Panc1 (cell line): ENCODE measurements at regions not wholly inside any gene's neighbourhood (a gene's known extent, or its start where the extent isn't known, plus 50 kb on each side); places are given as distances from the start of the nearest gene placed in this dataset.

Source experiments
- ATAC-seq: fragments of 200-7000 bp; cut with Tn5 transposase; 2 replicates; pipeline ENCODE4 v1.9.1; 2020; ENCODE audit warnings: mild to moderate bottlenecking, moderate library complexity
- BruUV-seq: library from RNA; stranded (reverse); fragments of 400-500 nt; replicated peaks from 2 replicates; lab custom pipeline; 2021; lab: Mats Ljungman, UMichigan
- CTCF ChIA-PET: fragments of 300-600 bp; sonication (Branson Sonifier 250); formaldehyde crosslinking; loops from one replicate; lab custom pipeline; 2022; ENCODE audit warnings: antibody characterized with exemption; lab: Charles Lee
- POLR2A ChIA-PET: fragments of 300-600 bp; sonication (Branson Sonifier 250); formaldehyde crosslinking; loops from one replicate; lab custom pipeline; 2022; ENCODE audit warnings: antibody characterized with exemption; lab: Charles Lee
- DNase-seq: peaks from one replicate; pipeline ENCODE4 v3.0.0-alpha.2; 2010; ENCODE audit warnings: low read depth, low spot score
- H3K27ac ChIP-seq: 2 replicates; pipeline ENCODE4 v1.5.1; 2011; ENCODE audit warnings: mild to moderate bottlenecking, low read length, inconsistent platforms
- H3K27me3 ChIP-seq: fragments of 200-500 bp; sonication (Bioruptor generic); 2 replicates; pipeline ENCODE4 v1.6.0; 2014; ENCODE audit warnings: low read length, inconsistent platforms; ENCODE audit not compliant: control insufficient read depth, insufficient read depth
- H3K36me3 ChIP-seq: fragments of 200-500 bp; sonication (Bioruptor generic); 2 replicates; pipeline ENCODE4 v1.5.1; 2014; ENCODE audit warnings: inconsistent platforms, mild to moderate bottlenecking, low read length, moderate library complexity; ENCODE audit not compliant: control insufficient read depth, insufficient read depth
- H3K4me1 ChIP-seq: 2 replicates; pipeline ENCODE4 v1.5.1; 2011; ENCODE audit warnings: inconsistent platforms, mild to moderate bottlenecking, low read length, moderate library complexity; ENCODE audit not compliant: control insufficient read depth, insufficient read depth
- H3K4me3 ChIP-seq, 2 experiments: 2 replicates each; pipeline ENCODE4 v1.5.1; 2011 to 2012; ENCODE audit warnings: low read depth in 2 of 2, low read length in 2 of 2, mild to moderate bottlenecking in 2 of 2, inconsistent platforms in 1 of 2, moderate library complexity in 1 of 2
- H3K9me3 ChIP-seq: fragments of 200-500 bp; sonication (Bioruptor generic); 2 replicates; pipeline ENCODE4 v1.5.1; 2014; ENCODE audit warnings: low read depth, mild to moderate bottlenecking, inconsistent platforms, low read length, moderate library complexity; ENCODE audit not compliant: control insufficient read depth, insufficient read depth
- CTCF ChIP-seq: fragments of 450-650 bp; IDR thresholded peaks from 2 replicates; pipeline ENCODE4 v1.5.1; 2017; ENCODE audit warnings: mild to moderate bottlenecking
- POLR2AphosphoS5 ChIP-seq: IDR thresholded peaks from 2 replicates; pipeline ENCODE4 v1.6.1; 2012; ENCODE audit warnings: mild to moderate bottlenecking, low read depth, low read length, moderate library complexity
- REST ChIP-seq, 2 experiments: IDR thresholded peaks; 2 replicates each; pipeline ENCODE4 v1.6.1; 2011 to 2012; ENCODE audit warnings: low read depth in 2 of 2, control low read depth in 1 of 2, low read length in 1 of 2, mild to moderate bottlenecking in 1 of 2, moderate library complexity in 1 of 2; ENCODE audit not compliant: insufficient read depth in 1 of 2
- SIN3A ChIP-seq: IDR thresholded peaks from 2 replicates; pipeline ENCODE4 v1.6.1; 2012; ENCODE audit warnings: low read depth, mild to moderate bottlenecking, low read length, moderate library complexity, borderline replicate concordance; ENCODE audit not compliant: insufficient read depth
- TCF7L2 ChIP-seq: IDR thresholded peaks from 2 replicates; pipeline ENCODE4 v1.6.1; 2011; ENCODE audit warnings: mild to moderate bottlenecking, low read depth, low read length, inconsistent platforms
- in situ Hi-C: cut with HindIII; loops from 2 replicates; pipeline ENCODE4 v1.10.0; 2016; ENCODE audit warnings: low sequenced_read_pairs, low pct_unique_long_range_greater_than_20kb
- intact Hi-C: fragments of 100-400 bp; cut with micrococcal nuclease; formaldehyde crosslinking; loops from one replicate; pipeline ENCODE4 v1.10.0; 2022; ENCODE audit not compliant: unreplicated experiment

GRCh38 chr7:12820777-12821176 is 133.3 kb downstream of the ARL4A start:
- in situ Hi-C loops: no loop called here
- TF ChIP-seq TCF7L2 (no peak), REST (IDR thresholded peaks at IDR 0.05; ENCODE audit: insufficient read depth in 1 of 2, low read depth in 2 of 2, low read length in 1 of 2) (no peak), SIN3A (no peak), CTCF (no peak), POLR2AphosphoS5 (no peak)
- H3K9me3 ChIP-seq: no peaks in the 10 kb centered on the region
- no peak for ATAC-seq
- POLR2A ChIA-PET: no interaction called here
- H3K27me3 ChIP-seq: no peaks in the 10 kb centered on the region
- H3K36me3 ChIP-seq: no peaks in the 10 kb centered on the region
- no peak for DNase-seq
- no TSS peak for BruUV-seq
- no peak overlapping the region for H3K27ac ChIP-seq
- H3K4me3 ChIP-seq: no peak overlapping the region
- intact Hi-C loops: no loop called here
- H3K4me1 ChIP-seq: no peaks in the 10 kb centered on the region
- CTCF ChIA-PET: no interaction called here

GRCh38 chr7:12821746-12822145 is 134.3 kb downstream of the ARL4A start:
- BruUV-seq: no TSS peak
- in situ Hi-C loops: no loop called here
- ChIA-PET POLR2A (no interaction called here), CTCF (no interaction called here)
- ATAC-seq: no peak
- Histone ChIP-seq H3K4me3 (no peak overlapping the region), H3K27ac (no peak overlapping the region), H3K27me3 (no peaks in the 10 kb centered on the region), H3K9me3 (no peaks in the 10 kb centered on the region), H3K36me3 (no peaks in the 10 kb centered on the region), H3K4me1 (no peaks in the 10 kb centered on the region)
- intact Hi-C loops: no loop called here
- no peak for DNase-seq
- TF ChIP-seq POLR2AphosphoS5 (no peak), TCF7L2 (no peak), REST (IDR thresholded peaks at IDR 0.05; ENCODE audit: insufficient read depth in 1 of 2, low read depth in 2 of 2, low read length in 1 of 2) (no peak), SIN3A (no peak), CTCF (no peak)
